ENCODE measurements at regions not wholly inside any gene's neighbourhood (a gene's known extent, or its start where the extent isn't known, plus 50 kb on each side); places are given as distances from the start of the nearest gene placed in this dataset.

- no peak for DNase-seq
These were observed 115.7 kb upstream of the SALL4 start for GRCh38 chr20:51917886-51918535.

- DNase-seq: no peak
These were observed 113.9 kb upstream of the SALL4 start for GRCh38 chr20:51916244-51916643.

- no peak for DNase-seq
These were observed 112.4 kb upstream of the SALL4 start for GRCh38 chr20:51914758-51915157.

- DNase-seq: no peak
These were observed 108.2 kb upstream of the SALL4 start for GRCh38 chr20:51910321-51911050.

- DNase-seq: no peak
These were observed 104.4 kb upstream of the SALL4 start for GRCh38 chr20:51906679-51907078.

GRCh38 chr20:51906049-51906448 lies 103.7 kb upstream of the SALL4 start:
- no peak for DNase-seq

- peak; percentile 46 for DNase-seq
These were observed 100.6 kb upstream of the SALL4 start for GRCh38 chr20:51902933-51903332.

GRCh38 chr20:51900443-51900842 lies 98.1 kb upstream of the SALL4 start:
- no peak for DNase-seq

GRCh38 chr20:51899674-51900073 lies 97.4 kb upstream of the SALL4 start:
- DNase-seq: no peak

- DNase-seq: no peak
These were observed 96.5 kb upstream of the SALL4 start for GRCh38 chr20:51898788-51899187.

- DNase-seq: no peak
These were observed 92.3 kb upstream of the SALL4 start for GRCh38 chr20:51894619-51895018.

- no peak for DNase-seq
These were observed 91.9 kb upstream of the SALL4 start for GRCh38 chr20:51894201-51894600.

- no peak for DNase-seq
These were observed 91.4 kb upstream of the SALL4 start for GRCh38 chr20:51893723-51894122.

GRCh38 chr20:51890003-51890402 lies 87.7 kb upstream of the SALL4 start:
- no peak for DNase-seq

- DNase-seq: no peak
These were observed 87.1 kb upstream of the SALL4 start for GRCh38 chr20:51889466-51889865.

GRCh38 chr20:51888291-51888690 lies 86.0 kb upstream of the SALL4 start:
- no peak for DNase-seq

GRCh38 chr20:51886891-51887608 lies 84.7 kb upstream of the SALL4 start:
- DNase-seq: no peak

GRCh38 chr20:51886341-51886740 lies 84.0 kb upstream of the SALL4 start:
- no peak for DNase-seq

- no peak for DNase-seq
These were observed 82.2 kb upstream of the SALL4 start for GRCh38 chr20:51884561-51884960.

- DNase-seq: no peak
These were observed 77.9 kb upstream of the SALL4 start for GRCh38 chr20:51880188-51880587.

- peak; percentile 26 for DNase-seq
These were observed 74.1 kb upstream of the SALL4 start for GRCh38 chr20:51876313-51876940.

- no peak for DNase-seq
These were observed 71.3 kb upstream of the SALL4 start for GRCh38 chr20:51873652-51874051.

- DNase-seq: no peak
These were observed 69.6 kb upstream of the SALL4 start for GRCh38 chr20:51871943-51872342.

GRCh38 chr20:51869002-51869401 lies 66.7 kb upstream of the SALL4 start:
- no peak for DNase-seq
